HG02840 (cell line): ENCODE measurements at regions not wholly inside any gene's neighbourhood (a gene's known extent, or its start where the extent isn't known, plus 50 kb on each side); places are given as distances from the start of the nearest gene placed in this dataset.
"Not testable (repeated sequence)": the region's sequence is repeated elsewhere in the genome, so short reads cannot be mapped to it uniquely, and the experiment has no call there.

Experiments used
- ATAC-seq: cut with Tn5 transposase; IDR thresholded peaks from one replicate; pipeline ENCODE4 v1.9.1; 2021; ENCODE audit warnings: mild to moderate bottlenecking, moderate library complexity, moderate number of reproducible peaks; ENCODE audit not compliant: unreplicated experiment, low FRiP score

GRCh38 chr5:152185547-152186245, 219.4 kb downstream of the NMUR2 start:
- ATAC-seq, result no peak

- no peak for ATAC-seq
These were observed 220.8 kb downstream of the NMUR2 start for GRCh38 chr5:152184266-152184665.

GRCh38 chr5:152181461-152181860, 223.6 kb downstream of the NMUR2 start:
- ATAC-seq, result no peak

GRCh38 chr5:152178350-152178699, 226.8 kb downstream of the NMUR2 start:
- no peak for ATAC-seq

GRCh38 chr5:152177626-152178349, 227.3 kb downstream of the NMUR2 start:
- no peak for ATAC-seq

- ATAC-seq, result no peak
These were observed 233.2 kb downstream of the NMUR2 start for GRCh38 chr5:152171888-152172287.

GRCh38 chr5:152170350-152170749, 234.7 kb downstream of the NMUR2 start:
- no peak for ATAC-seq

- ATAC-seq, result no peak
These were observed 240.2 kb upstream of the GLRA1 start for GRCh38 chr5:152164860-152165259.

- ATAC-seq, result not testable (repeated sequence)
These were observed 235.2 kb upstream of the GLRA1 start for GRCh38 chr5:152159894-152160293.

GRCh38 chr5:152154452-152154851, 229.8 kb upstream of the GLRA1 start:
- not testable (repeated sequence) for ATAC-seq

- ATAC-seq, result no peak
These were observed 227.3 kb upstream of the GLRA1 start for GRCh38 chr5:152151940-152152339.

- no peak for ATAC-seq
These were observed 226.5 kb upstream of the GLRA1 start for GRCh38 chr5:152151113-152151512.

- ATAC-seq, result no peak
These were observed 222.6 kb upstream of the GLRA1 start for GRCh38 chr5:152147286-152147685.

GRCh38 chr5:152146566-152146965, 221.9 kb upstream of the GLRA1 start:
- no peak for ATAC-seq

GRCh38 chr5:152144556-152144955, 219.9 kb upstream of the GLRA1 start:
- ATAC-seq, result no peak

GRCh38 chr5:152144030-152144429, 219.4 kb upstream of the GLRA1 start:
- no peak for ATAC-seq

- ATAC-seq, result peak; percentile 62
These were observed 218.3 kb upstream of the GLRA1 start for GRCh38 chr5:152142840-152143469.

- no peak for ATAC-seq
These were observed 215.7 kb upstream of the GLRA1 start for GRCh38 chr5:152140347-152140746.

- no peak for ATAC-seq
These were observed 212.4 kb upstream of the GLRA1 start for GRCh38 chr5:152137063-152137462.

GRCh38 chr5:152136321-152136720, 211.7 kb upstream of the GLRA1 start:
- no peak for ATAC-seq

GRCh38 chr5:152135827-152136226, 211.2 kb upstream of the GLRA1 start:
- no peak for ATAC-seq
